ENCODE measurements at regions not wholly inside any gene's neighbourhood (a gene's known extent, or its start where the extent isn't known, plus 50 kb on each side); places are given as distances from the start of the nearest gene placed in this dataset.

DNA sequence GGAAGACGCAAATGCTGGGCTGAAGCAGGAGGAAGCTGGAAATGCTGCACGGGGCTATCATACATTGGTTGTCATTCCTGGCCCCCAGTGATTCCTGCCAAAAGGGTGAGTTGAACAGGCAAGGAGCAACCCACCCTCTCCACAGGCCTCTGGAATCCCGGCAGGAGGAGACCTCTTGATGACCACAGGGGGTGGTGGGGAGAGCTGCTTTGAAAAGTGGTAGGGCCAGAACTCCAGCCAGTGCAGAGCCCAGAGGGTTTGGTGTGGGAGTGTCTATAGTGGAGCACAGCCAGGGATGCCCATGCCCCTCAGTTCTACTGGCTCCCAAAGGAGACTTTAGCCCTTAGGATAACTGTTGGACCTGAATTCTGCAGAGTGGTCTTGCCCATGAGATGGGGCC, 89.2 kb downstream of the SAMD9 start:
- no peak for TF ChIP-seq POLR2A (IDR thresholded peaks at IDR 0.05)
- TF ChIP-seq, protein P1, sequence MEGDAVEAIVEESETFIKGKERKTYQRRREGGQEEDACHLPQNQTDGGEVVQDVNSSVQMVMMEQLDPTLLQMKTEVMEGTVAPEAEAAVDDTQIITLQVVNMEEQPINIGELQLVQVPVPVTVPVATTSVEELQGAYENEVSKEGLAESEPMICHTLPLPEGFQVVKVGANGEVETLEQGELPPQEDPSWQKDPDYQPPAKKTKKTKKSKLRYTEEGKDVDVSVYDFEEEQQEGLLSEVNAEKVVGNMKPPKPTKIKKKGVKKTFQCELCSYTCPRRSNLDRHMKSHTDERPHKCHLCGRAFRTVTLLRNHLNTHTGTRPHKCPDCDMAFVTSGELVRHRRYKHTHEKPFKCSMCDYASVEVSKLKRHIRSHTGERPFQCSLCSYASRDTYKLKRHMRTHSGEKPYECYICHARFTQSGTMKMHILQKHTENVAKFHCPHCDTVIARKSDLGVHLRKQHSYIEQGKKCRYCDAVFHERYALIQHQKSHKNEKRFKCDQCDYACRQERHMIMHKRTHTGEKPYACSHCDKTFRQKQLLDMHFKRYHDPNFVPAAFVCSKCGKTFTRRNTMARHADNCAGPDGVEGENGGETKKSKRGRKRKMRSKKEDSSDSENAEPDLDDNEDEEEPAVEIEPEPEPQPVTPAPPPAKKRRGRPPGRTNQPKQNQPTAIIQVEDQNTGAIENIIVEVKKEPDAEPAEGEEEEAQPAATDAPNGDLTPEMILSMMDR (IDR thresholded peaks at IDR 0.05) = no peak
